IMR-90 (cell line): ENCODE measurements at regions not wholly inside any gene's neighbourhood (a gene's known extent, or its start where the extent isn't known, plus 50 kb on each side); places are given as distances from the start of the nearest gene placed in this dataset.
"Not testable (repeated sequence)": the region's sequence is repeated elsewhere in the genome, so short reads cannot be mapped to it uniquely, and the experiment has no call there.

Source experiments
- ATAC-seq: fragments of 200-7000 bp; cut with Tn5 transposase; 2 replicates; pipeline ENCODE4 v1.9.1; 2020; ENCODE audit warnings: low read depth, mild to moderate bottlenecking, moderate library complexity
- BruUV-seq: library from RNA; stranded (reverse); fragments of 400-500 nt; replicated peaks from 2 replicates; lab custom pipeline; 2021; lab: Mats Ljungman, UMichigan
- CTCF ChIA-PET: fragments of 300-600 bp; formaldehyde crosslinking; extraction: SDS; loops from one replicate; lab custom pipeline; 2021; ENCODE audit warnings: antibody characterized with exemption; lab: Yijun Ruan, JAX
- POLR2A ChIA-PET: fragments of 300-600 bp; sonication (Branson Sonifier 250); formaldehyde crosslinking; loops from one replicate; lab custom pipeline; 2022; ENCODE audit warnings: antibody characterized with exemption; ENCODE audit not compliant: unreplicated experiment; lab: Charles Lee
- DNase-seq: peaks from one replicate; pipeline ENCODE4 v3.0.0; 2013
- H2AFZ ChIP-seq: replicated peaks from 2 replicates; pipeline ENCODE3; 2013; ENCODE audit warnings: low read length, mild to moderate bottlenecking; ENCODE audit not compliant: poor library complexity
- H2AK5ac ChIP-seq: 2 replicates; pipeline ENCODE4 v1.6.1; 2013; ENCODE audit warnings: low read depth, low read length, inconsistent platforms
- H2AK9ac ChIP-seq: replicated peaks from 2 replicates; pipeline ENCODE3; 2013; ENCODE audit warnings: mild to moderate bottlenecking, low read depth, low read length, moderate library complexity; ENCODE audit not compliant: poor library complexity
- H2BK120ac ChIP-seq: 2 replicates; pipeline ENCODE4 v1.6.1; 2013; ENCODE audit warnings: low read depth, low read length, inconsistent platforms
- H2BK15ac ChIP-seq: 3 replicates; pipeline ENCODE4 v1.6.1; 2013; ENCODE audit warnings: low read depth, low read length, inconsistent platforms
- H2BK20ac ChIP-seq: 2 replicates; pipeline ENCODE4 v1.6.1; 2013; ENCODE audit warnings: low read depth, mild to moderate bottlenecking, inconsistent platforms, low read length, moderate library complexity
- H2BK5ac ChIP-seq: 2 replicates; pipeline ENCODE4 v1.6.1; 2013; ENCODE audit warnings: mild to moderate bottlenecking, low read depth, low read length, inconsistent platforms; ENCODE audit not compliant: poor library complexity, severe bottlenecking
- H3K14ac ChIP-seq: replicated peaks from 2 replicates; pipeline ENCODE4 v1.6.1; 2013; ENCODE audit warnings: low read depth, low read length, inconsistent platforms
- H3K18ac ChIP-seq: 2 replicates; pipeline ENCODE4 v1.6.1; 2013; ENCODE audit warnings: low read depth, low read length, control low read depth
- H3K23ac ChIP-seq: 2 replicates; pipeline ENCODE4 v1.6.1; 2013; ENCODE audit warnings: low read depth, low read length, inconsistent platforms
- H3K27ac ChIP-seq: 2 replicates; pipeline ENCODE4 v1.5.1; 2013; ENCODE audit warnings: mild to moderate bottlenecking, control low read depth, low read length; ENCODE audit not compliant: insufficient read depth
- H3K27me3 ChIP-seq: 2 replicates; pipeline ENCODE4 v1.6.1; 2013; ENCODE audit warnings: low read length; ENCODE audit not compliant: control insufficient read depth, insufficient read depth
- H3K36me3 ChIP-seq: 2 replicates; pipeline ENCODE4 v1.6.1; 2013; ENCODE audit warnings: low read length, mixed read lengths; ENCODE audit not compliant: control insufficient read depth, insufficient read depth
- H3K4ac ChIP-seq: 2 replicates; pipeline ENCODE4 v1.6.1; 2013; ENCODE audit warnings: low read depth, low read length, inconsistent platforms
- H3K4me1 ChIP-seq: 2 replicates; pipeline ENCODE4 v1.6.1; 2013; ENCODE audit warnings: low read length, mixed read lengths; ENCODE audit not compliant: control insufficient read depth, insufficient read depth
- H3K4me2 ChIP-seq: 2 replicates; pipeline ENCODE4 v1.6.1; 2013; ENCODE audit warnings: low read depth, mild to moderate bottlenecking, control low read depth, low read length, moderate library complexity
- H3K4me3 ChIP-seq: 2 replicates; pipeline ENCODE4 v1.5.1; 2013; ENCODE audit warnings: low read depth, mild to moderate bottlenecking, control low read depth, low read length, moderate library complexity; ENCODE audit not compliant: insufficient read depth
- H3K56ac ChIP-seq: 2 replicates; pipeline ENCODE4 v1.6.1; 2013; ENCODE audit warnings: low read length, inconsistent platforms; ENCODE audit not compliant: insufficient read depth; ENCODE audit errors: extremely low read depth
- H3K79me1 ChIP-seq, 2 experiments: 2 replicates each; pipeline ENCODE4 v1.6.1; 2013; ENCODE audit warnings: low read length in 2 of 2, inconsistent platforms in 1 of 2, low read depth in 1 of 2
- H3K9ac ChIP-seq: 2 replicates; pipeline ENCODE4 v1.6.1; 2013; ENCODE audit warnings: low read depth, low read length, control low read depth
- H3K9me1 ChIP-seq: 2 replicates; pipeline ENCODE4 v1.6.1; 2013; ENCODE audit warnings: low read length, inconsistent platforms; ENCODE audit not compliant: insufficient read depth
- H3K9me3 ChIP-seq: 2 replicates; pipeline ENCODE4 v1.6.1; 2013; ENCODE audit warnings: low read length; ENCODE audit not compliant: control insufficient read depth, insufficient read depth
- H4K20me1 ChIP-seq: 2 replicates; pipeline ENCODE4 v1.6.1; 2013; ENCODE audit warnings: low read length, inconsistent platforms; ENCODE audit not compliant: insufficient read depth
- H4K5ac ChIP-seq: 2 replicates; pipeline ENCODE4 v1.6.1; 2013; ENCODE audit warnings: mild to moderate bottlenecking, low read depth, low read length, control low read depth
- H4K8ac ChIP-seq, 2 experiments: 2 replicates each; pipeline ENCODE4 v1.6.1; 2013; ENCODE audit warnings: low read depth in 2 of 2, low read length in 2 of 2, control low read depth in 1 of 2, inconsistent platforms in 1 of 2
- H4K91ac ChIP-seq: 2 replicates; pipeline ENCODE4 v1.6.1; 2013; ENCODE audit warnings: low read depth, low read length, inconsistent platforms; ENCODE audit not compliant: insufficient read depth
- CEBPB ChIP-seq: IDR thresholded peaks from 2 replicates; pipeline ENCODE4 v1.6.1; 2012; ENCODE audit warnings: low read depth, low read length, improper control_type of control experiment
- CHD1 ChIP-seq: IDR thresholded peaks from 2 replicates; pipeline ENCODE4 v1.6.1; 2012; ENCODE audit warnings: low read depth, low read length, improper control_type of control experiment
- RCOR1 ChIP-seq: IDR thresholded peaks from 2 replicates; pipeline ENCODE4 v1.6.1; 2012; ENCODE audit warnings: mild to moderate bottlenecking, low read length, improper control_type of control experiment; ENCODE audit not compliant: insufficient replicate concordance
- WGBS, 2 experiments: methylation state at CpG; one replicate each; pipeline versions ENCODE4 v1.1.5 to v1.1.7; 2013; ENCODE audit warnings: missing lambda C conversion rate in 2 of 2; ENCODE audit not compliant: insufficient read length in 1 of 2; ENCODE audit errors: extremely low coverage in 2 of 2; 5-methylcytosine and 5-hydroxymethylcytosine counted together
- dilution Hi-C: fragments of 300-500 bp; cut with HindIII; formaldehyde crosslinking; loops from one replicate; pipeline ENCODE4 v1.14.3; 2018; ENCODE audit warnings: low sequenced_read_pairs; ENCODE audit not compliant: unreplicated experiment
- in situ Hi-C: fragments of 300-500 bp; cut with MboI; formaldehyde crosslinking; loops from 3 replicates; pipeline ENCODE4 v1.14.3; 2019; ENCODE audit warnings: low sequenced_read_pairs, inconsistent platforms, mixed read lengths
- intact Hi-C: fragments of 100-400 bp; cut with micrococcal nuclease; formaldehyde crosslinking; loops from 2 replicates; pipeline ENCODE4 v1.10.0; 2022
- TF ChIP-seq, protein P1 (sequence below): fragments of 150-350 bp; IDR thresholded peaks from 2 replicates; pipeline ENCODE4 v1.6.1; 2016; ENCODE audit warnings: low read depth, mild to moderate bottlenecking, low read length, moderate library complexity, borderline replicate concordance

GRCh38 chr2:67619204-67619603 lies 222.1 kb downstream of the ETAA1 start:
- no peak overlapping the region for H4K91ac ChIP-seq
- no peak overlapping the region for H3K9ac ChIP-seq
- H3K23ac ChIP-seq, result no peak overlapping the region
- H4K5ac ChIP-seq, result no peak overlapping the region
- H3K4ac ChIP-seq, result peak overlapping the region; percentile 1; the same call in 1 of the 2 replicates
- intact Hi-C loops (no loop called here), in situ Hi-C loops (no loop called here), dilution Hi-C loops (no loop called here)
- no peak overlapping the region for H3K4me2 ChIP-seq
- H2AK9ac ChIP-seq, result no peak overlapping the region
- POLR2A ChIA-PET, result no interaction called here
- no peaks in the 10 kb centered on the region for H3K9me1 ChIP-seq
- no peak overlapping the region for H4K8ac ChIP-seq
- no peak for DNase-seq
- H3K18ac ChIP-seq, result no peak overlapping the region
- H2AK5ac ChIP-seq, result no peak overlapping the region
- H3K56ac ChIP-seq, result no peak overlapping the region
- no peak overlapping the region for H2AFZ ChIP-seq
- CTCF ChIA-PET, result no interaction called here
- no peak overlapping the region for H3K4me3 ChIP-seq
- no peak for TF ChIP-seq CHD1
- TF ChIP-seq, protein P1, sequence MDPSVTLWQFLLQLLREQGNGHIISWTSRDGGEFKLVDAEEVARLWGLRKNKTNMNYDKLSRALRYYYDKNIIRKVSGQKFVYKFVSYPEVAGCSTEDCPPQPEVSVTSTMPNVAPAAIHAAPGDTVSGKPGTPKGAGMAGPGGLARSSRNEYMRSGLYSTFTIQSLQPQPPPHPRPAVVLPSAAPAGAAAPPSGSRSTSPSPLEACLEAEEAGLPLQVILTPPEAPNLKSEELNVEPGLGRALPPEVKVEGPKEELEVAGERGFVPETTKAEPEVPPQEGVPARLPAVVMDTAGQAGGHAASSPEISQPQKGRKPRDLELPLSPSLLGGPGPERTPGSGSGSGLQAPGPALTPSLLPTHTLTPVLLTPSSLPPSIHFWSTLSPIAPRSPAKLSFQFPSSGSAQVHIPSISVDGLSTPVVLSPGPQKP, result no peak
- TF ChIP-seq RCOR1, result no peak
- TF ChIP-seq CEBPB, result peak; percentile 29; the same call in 1 of the 2 replicates
- H3K4me1 ChIP-seq, result peaks cover 7% of the 10 kb centered on the region
- no peak overlapping the region for H3K27ac ChIP-seq
- no peak overlapping the region for H2BK5ac ChIP-seq
- no peak for ATAC-seq
- H3K36me3 ChIP-seq, result no peaks in the 10 kb centered on the region
- no peak overlapping the region for H2BK120ac ChIP-seq
- no peak overlapping the region for H2BK15ac ChIP-seq
- no peak overlapping the region for H2BK20ac ChIP-seq
- 0 out of 4 replicates have a peak, but pooled peaks cover 0 to 3% of the 10 kb centered on the region in 2 experiments for H3K79me1 ChIP-seq
- no peaks in the 10 kb centered on the region for H3K9me3 ChIP-seq
- no TSS peak for BruUV-seq
- H4K20me1 ChIP-seq, result no peaks in the 10 kb centered on the region
- no peak overlapping the region for H3K14ac ChIP-seq
- no peaks in the 10 kb centered on the region for H3K27me3 ChIP-seq

- dilution Hi-C loops, H2BK15ac ChIP-seq, H3K79me1 ChIP-seq, H3K4me1 ChIP-seq, H4K8ac ChIP-seq, intact Hi-C loops, H3K14ac ChIP-seq, H4K91ac ChIP-seq, H3K4me2 ChIP-seq, H3K27ac ChIP-seq, H4K5ac ChIP-seq, POLR2A ChIA-PET, H3K36me3 ChIP-seq, H2AFZ ChIP-seq, H2AK9ac ChIP-seq, H3K56ac ChIP-seq, H3K4ac ChIP-seq, CTCF ChIA-PET, H3K9ac ChIP-seq, H2BK5ac ChIP-seq, H3K9me1 ChIP-seq, H3K4me3 ChIP-seq, in situ Hi-C loops, H3K27me3 ChIP-seq, DNase-seq, BruUV-seq, ATAC-seq, H4K20me1 ChIP-seq, H3K9me3 ChIP-seq, H2AK5ac ChIP-seq, H2BK20ac ChIP-seq, H3K18ac ChIP-seq, H2BK120ac ChIP-seq, H3K23ac ChIP-seq: not testable (repeated sequence)
- WGBS, 2 experiments, result no CpG with 5 or more reads among the region's 2 CpGs
Measured at GRCh38 chr2:67623741-67624140, 226.6 kb downstream of the ETAA1 start.
